GM12891 (cell line): ENCODE measurements at regions not wholly inside any gene's neighbourhood (a gene's known extent, or its start where the extent isn't known, plus 50 kb on each side); places are given as distances from the start of the nearest gene placed in this dataset.

ENCODE experiments used
- POLR2A ChIP-seq: IDR thresholded peaks from 2 replicates; pipeline ENCODE4 v1.6.1; 2011; ENCODE audit warnings: low read depth, low read length, control low read depth
- POLR2AphosphoS5 ChIP-seq: IDR thresholded peaks from 2 replicates; pipeline ENCODE4 v1.6.1; 2011; ENCODE audit warnings: low read depth, low read length, control low read depth

DNA sequence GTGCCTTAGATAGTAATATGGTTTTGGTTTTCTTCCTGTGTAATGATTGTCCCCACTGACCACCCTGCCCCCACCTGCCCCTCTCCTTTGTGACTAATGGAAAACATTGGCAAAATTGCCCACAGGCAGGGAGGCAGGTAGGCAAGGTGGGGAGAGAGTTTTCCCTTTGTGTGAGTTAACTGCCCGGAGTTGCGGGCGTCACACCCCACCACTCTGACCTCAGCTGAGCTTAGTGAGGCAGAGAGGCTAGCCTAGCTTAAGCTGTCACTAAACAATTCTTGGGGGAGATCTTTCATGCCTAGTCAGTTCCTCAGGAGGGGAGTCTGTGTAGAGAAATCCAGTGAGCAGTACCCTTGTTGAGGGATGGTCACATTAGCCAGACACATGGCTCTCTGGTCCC, 245.3 kb downstream of the BCOR start:
- TF ChIP-seq POLR2A (no peak), POLR2AphosphoS5 (no peak)
